ENCODE measurements at regions not wholly inside any gene's neighbourhood (a gene's known extent, or its start where the extent isn't known, plus 50 kb on each side); places are given as distances from the start of the nearest gene placed in this dataset.

DNA sequence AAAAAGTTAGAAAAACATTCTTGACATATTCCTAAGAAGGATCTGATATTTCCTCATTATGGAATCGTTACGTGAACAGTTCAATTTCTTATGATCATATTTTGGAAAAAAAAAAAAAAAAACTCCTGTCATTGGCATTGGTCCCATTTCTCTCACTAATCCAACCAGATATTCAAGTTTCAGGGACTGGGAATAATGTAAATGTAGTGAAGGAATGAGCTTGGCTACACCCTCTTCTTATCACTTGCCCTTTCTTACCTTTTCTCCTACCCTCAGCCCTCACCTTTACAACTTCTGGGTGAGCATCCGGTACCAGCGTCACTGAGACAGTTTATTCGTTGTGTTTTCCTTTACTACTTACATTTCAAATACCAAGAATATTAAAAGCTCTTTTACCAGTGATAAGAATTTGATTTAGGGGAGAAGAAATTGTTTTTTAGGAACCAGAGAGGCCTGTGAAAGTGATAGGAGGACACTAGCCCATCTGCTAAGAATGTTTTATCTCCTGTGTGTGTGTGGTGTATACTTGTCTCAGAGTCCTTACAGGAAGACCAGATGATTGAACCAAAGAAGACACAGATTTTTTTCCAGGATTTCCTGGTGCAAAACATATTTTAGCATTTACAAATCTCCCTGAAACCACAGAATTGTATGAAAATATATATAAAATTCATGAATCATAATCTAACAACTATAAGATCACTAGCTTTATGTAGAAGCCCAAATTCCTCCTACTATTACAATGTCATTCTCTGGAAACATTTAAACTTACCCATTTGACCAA, 946.7 kb downstream of the ZPLD1 start:
- TF ChIP-seq POLR2A (IDR thresholded peaks at IDR 0.05; ENCODE audit: low read length) (no peak), GATA1 (IDR thresholded peaks at IDR 0.05; ENCODE audit: low read depth, low read length) (no peak)
